ENCODE measurements at regions not wholly inside any gene's neighbourhood (a gene's known extent, or its start where the extent isn't known, plus 50 kb on each side); places are given as distances from the start of the nearest gene placed in this dataset.

DNA sequence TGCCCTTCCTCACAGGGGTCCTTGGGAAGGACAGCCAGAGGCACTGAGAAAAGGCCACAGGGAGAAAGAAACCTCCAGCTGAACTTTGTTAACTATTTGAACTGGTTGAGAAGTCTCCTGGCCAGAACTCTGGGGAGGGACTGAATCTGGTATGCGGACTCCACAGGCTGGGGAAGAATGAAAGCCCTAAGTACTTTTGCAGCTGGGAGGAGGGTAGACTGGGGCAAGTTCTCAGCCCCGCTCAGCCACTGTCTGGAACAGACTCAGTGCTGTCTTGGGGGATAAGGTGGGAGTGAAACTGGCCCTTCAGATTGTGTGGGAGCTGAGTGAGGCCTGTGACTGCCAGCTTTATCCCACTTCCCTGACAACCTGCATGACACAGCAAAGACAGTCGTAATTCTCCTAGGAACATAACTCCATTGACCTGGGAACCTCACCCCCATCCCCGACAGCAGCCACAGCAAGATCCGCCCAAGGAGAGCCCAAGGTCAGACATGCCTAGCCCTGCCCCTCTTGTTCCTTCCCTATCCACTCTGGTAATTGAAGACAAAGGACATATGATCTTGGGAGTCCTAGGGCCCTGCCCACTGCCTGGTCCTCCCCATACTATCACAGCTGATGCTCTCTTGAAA, 475.1 kb upstream of the CNTN5 start:
- no peaks in the 10 kb centered on the region for H3K4me1 ChIP-seq
- no peak for DNase-seq
- no peak for ATAC-seq
- no peaks in the 10 kb centered on the region for H3K36me3 ChIP-seq
- H3K27me3 ChIP-seq (ENCODE audit: low read depth), result no peaks in the 10 kb centered on the region
- no peak overlapping the region for H3K4me3 ChIP-seq
- TF ChIP-seq, protein P1, sequence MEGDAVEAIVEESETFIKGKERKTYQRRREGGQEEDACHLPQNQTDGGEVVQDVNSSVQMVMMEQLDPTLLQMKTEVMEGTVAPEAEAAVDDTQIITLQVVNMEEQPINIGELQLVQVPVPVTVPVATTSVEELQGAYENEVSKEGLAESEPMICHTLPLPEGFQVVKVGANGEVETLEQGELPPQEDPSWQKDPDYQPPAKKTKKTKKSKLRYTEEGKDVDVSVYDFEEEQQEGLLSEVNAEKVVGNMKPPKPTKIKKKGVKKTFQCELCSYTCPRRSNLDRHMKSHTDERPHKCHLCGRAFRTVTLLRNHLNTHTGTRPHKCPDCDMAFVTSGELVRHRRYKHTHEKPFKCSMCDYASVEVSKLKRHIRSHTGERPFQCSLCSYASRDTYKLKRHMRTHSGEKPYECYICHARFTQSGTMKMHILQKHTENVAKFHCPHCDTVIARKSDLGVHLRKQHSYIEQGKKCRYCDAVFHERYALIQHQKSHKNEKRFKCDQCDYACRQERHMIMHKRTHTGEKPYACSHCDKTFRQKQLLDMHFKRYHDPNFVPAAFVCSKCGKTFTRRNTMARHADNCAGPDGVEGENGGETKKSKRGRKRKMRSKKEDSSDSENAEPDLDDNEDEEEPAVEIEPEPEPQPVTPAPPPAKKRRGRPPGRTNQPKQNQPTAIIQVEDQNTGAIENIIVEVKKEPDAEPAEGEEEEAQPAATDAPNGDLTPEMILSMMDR (IDR thresholded peaks at IDR 0.05), result no peak
- intact Hi-C loops (cut with DNase I), result no loop called here
- no peak overlapping the region for H3K27ac ChIP-seq
- no peaks in the 10 kb centered on the region for H3K9me3 ChIP-seq

DNA sequence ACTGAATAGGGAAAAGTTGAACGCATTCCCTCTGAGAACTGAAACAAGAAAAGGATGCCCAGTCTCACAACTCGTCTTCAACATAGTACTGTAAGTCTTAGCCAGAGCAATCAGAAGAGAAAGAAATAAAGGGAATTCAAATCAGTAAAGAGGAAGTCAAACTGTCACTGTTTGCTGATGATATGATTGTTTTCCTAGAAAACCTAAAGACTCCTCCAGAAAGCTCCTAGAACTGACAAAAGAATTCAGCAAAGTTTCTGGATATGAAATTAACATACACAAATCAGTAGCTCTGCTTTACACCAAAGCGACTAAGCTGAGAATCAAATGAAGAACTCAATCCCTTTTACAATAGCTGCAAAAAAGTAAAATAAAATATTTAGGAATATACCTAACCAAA, 471.2 kb upstream of the CNTN5 start:
- intact Hi-C loops (cut with DNase I), result no loop called here
- ATAC-seq, result no peak
- TF ChIP-seq, protein P1 (IDR thresholded peaks at IDR 0.05), result no peak

DNA sequence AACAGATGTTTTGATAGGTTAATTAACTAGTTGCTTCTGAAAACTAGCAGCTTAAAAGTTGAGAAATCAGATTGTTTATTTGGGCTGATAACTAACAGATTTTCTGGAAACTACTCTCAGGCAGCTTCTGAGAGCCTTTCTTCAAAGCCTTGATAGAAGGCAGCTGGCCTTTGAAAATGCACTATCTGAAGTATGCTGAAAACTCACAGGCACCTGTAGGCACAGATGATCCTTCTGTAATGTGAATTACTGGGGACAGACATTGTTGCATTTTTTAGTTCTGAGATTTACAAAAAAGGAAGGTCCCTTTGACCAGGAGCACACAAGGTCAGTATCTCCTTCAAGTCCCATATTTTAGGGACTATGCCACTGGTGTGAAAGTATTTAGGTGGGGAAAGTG, 460.8 kb upstream of the CNTN5 start:
- intact Hi-C loops (cut with DNase I), result no loop called here
- ATAC-seq, result no peak

More for the DNA sequence above, 471.2 kb upstream of the CNTN5 start:
- Histone ChIP-seq H3K27ac (no peak overlapping the region), H3K36me3 (no peaks in the 10 kb centered on the region), H3K4me3 (no peak overlapping the region), H3K4me1 (no peaks in the 10 kb centered on the region), H3K27me3 (ENCODE audit: low read depth) (no peaks in the 10 kb centered on the region), H3K9me3 (no peaks in the 10 kb centered on the region)
- DNase-seq, result no peak

GRCh38 chr11:98561252-98561651, 459.5 kb upstream of the CNTN5 start:
- intact Hi-C loops (cut with DNase I), result no loop called here
- no peaks in the 10 kb centered on the region for H3K4me1 ChIP-seq
- TF ChIP-seq, protein P1 (IDR thresholded peaks at IDR 0.05), result no peak
- no peaks in the 10 kb centered on the region for H3K36me3 ChIP-seq
- DNase-seq (no peak), ATAC-seq (no peak)
- no peaks in the 10 kb centered on the region for H3K9me3 ChIP-seq
- H3K27me3 ChIP-seq (ENCODE audit: low read depth), result no peaks in the 10 kb centered on the region
- no peak overlapping the region for H3K4me3 ChIP-seq
- H3K27ac ChIP-seq, result no peak overlapping the region

More for the DNA sequence above, 460.8 kb upstream of the CNTN5 start:
- Histone ChIP-seq H3K4me1 (no peaks in the 10 kb centered on the region), H3K4me3 (no peak overlapping the region), H3K9me3 (no peaks in the 10 kb centered on the region), H3K27ac (no peak overlapping the region), H3K27me3 (ENCODE audit: low read depth) (no peaks in the 10 kb centered on the region), H3K36me3 (no peaks in the 10 kb centered on the region)
- TF ChIP-seq, protein P1 (IDR thresholded peaks at IDR 0.05), result no peak
- no peak for DNase-seq

GRCh38 chr11:98561877-98562395, 458.8 kb upstream of the CNTN5 start:
- TF ChIP-seq, protein P1 (IDR thresholded peaks at IDR 0.05), result no peak
- no peak overlapping the region for H3K27ac ChIP-seq

More at GRCh38 chr11:98561877-98562395, 458.8 kb upstream of the CNTN5 start:
- Histone ChIP-seq H3K4me1 (no peaks in the 10 kb centered on the region), H3K27me3 (ENCODE audit: low read depth) (no peaks in the 10 kb centered on the region), H3K9me3 (no peaks in the 10 kb centered on the region), H3K4me3 (no peak overlapping the region), H3K36me3 (no peaks in the 10 kb centered on the region)
- intact Hi-C loops (cut with DNase I), result no loop called here
- ATAC-seq, result no peak
- DNase-seq, result no peak
